DOHH2 (cell line): ENCODE measurements at regions not wholly inside any gene's neighbourhood (a gene's known extent, or its start where the extent isn't known, plus 50 kb on each side); places are given as distances from the start of the nearest gene placed in this dataset.

Experiments used
- CTCF ChIP-seq: fragments of 200-600 bp; sonication (generic); IDR thresholded peaks from one replicate; pipeline ENCODE4 v1.5.1; 2014; ENCODE audit warnings: antibody characterized with exemption, mild to moderate bottlenecking, low read depth, low read length; ENCODE audit not compliant: poor library complexity, severe bottlenecking
- EZH2phosphoT487 ChIP-seq: fragments of 200-600 bp; sonication (generic); IDR thresholded peaks from 2 replicates; pipeline ENCODE4 v1.6.1; 2017; ENCODE audit warnings: borderline replicate concordance, mild to moderate bottlenecking, antibody characterized with exemption, low read length, moderate library complexity, mixed read lengths

DNA sequence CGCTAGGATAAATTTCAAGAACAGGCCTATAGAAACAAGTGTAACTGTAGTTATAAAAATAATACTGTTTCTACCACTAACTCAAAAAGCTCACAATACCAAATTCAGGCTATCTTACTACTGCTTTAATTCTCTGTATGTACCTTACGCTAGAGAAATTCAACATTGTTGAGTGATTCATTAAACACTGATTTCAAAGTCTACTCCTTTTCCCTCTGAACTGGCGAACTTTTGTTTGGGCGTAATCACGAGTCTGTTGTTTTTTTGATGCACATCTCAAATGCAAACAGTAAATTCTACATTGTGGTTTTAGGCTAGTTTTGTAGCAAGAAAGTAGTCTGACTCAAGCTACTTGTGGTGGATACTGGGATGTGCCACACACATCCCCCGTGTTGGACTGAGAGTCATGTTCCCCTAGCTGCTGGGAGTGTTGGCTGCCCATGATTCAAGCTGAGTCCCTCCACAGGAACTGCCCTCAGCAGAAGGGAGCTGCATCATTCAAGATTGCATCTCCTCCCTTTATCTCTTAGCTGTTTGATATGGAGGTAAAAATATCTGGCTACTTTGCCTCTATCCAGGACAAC lies 406.1 kb downstream of the RAPGEF2 start:
- TF ChIP-seq CTCF = no peak
- no peak for TF ChIP-seq EZH2phosphoT487
